ENCODE measurements at regions not wholly inside any gene's neighbourhood (a gene's known extent, or its start where the extent isn't known, plus 50 kb on each side); places are given as distances from the start of the nearest gene placed in this dataset.

DNA sequence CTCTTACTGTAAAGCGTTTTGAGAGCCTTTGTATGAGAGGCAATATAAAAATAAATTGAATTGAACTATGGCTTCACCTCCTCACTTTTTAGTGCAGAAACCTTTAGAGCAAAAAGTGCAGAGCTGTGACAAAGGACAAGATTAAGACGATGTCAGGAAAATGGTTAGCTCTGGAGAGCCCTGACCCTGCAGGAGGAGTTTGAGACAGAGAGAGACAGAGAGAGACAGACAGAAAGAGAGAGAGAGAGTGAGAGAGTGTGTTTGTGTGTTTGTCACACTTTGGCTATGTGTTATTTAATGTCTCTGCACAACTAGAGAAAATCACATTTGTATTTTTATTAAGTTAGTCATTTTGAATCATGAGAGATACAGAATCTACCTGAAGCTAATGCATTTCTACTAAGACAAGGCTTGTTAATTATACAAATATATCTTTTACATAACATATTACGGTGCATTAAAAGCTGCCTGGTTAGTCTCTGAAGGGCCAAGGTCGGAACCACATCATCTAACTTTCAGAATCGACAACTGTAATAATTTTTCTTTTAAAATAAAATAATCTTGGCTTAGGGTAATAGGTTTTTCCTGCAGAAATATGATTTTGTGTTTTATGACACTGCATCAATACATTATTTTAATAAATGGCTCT is 423.5 kb upstream of the ZEB2 start:
- DNase-seq, result no peak
- H3K27ac ChIP-seq, result no peak overlapping the region
- no peak overlapping the region for H3K4me3 ChIP-seq
- intact Hi-C loops (cut with DNase I), result no loop called here
- no peaks in the 10 kb centered on the region for H3K9me3 ChIP-seq
- no peaks in the 10 kb centered on the region for H3K36me3 ChIP-seq
- TF ChIP-seq, protein P1, sequence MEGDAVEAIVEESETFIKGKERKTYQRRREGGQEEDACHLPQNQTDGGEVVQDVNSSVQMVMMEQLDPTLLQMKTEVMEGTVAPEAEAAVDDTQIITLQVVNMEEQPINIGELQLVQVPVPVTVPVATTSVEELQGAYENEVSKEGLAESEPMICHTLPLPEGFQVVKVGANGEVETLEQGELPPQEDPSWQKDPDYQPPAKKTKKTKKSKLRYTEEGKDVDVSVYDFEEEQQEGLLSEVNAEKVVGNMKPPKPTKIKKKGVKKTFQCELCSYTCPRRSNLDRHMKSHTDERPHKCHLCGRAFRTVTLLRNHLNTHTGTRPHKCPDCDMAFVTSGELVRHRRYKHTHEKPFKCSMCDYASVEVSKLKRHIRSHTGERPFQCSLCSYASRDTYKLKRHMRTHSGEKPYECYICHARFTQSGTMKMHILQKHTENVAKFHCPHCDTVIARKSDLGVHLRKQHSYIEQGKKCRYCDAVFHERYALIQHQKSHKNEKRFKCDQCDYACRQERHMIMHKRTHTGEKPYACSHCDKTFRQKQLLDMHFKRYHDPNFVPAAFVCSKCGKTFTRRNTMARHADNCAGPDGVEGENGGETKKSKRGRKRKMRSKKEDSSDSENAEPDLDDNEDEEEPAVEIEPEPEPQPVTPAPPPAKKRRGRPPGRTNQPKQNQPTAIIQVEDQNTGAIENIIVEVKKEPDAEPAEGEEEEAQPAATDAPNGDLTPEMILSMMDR (IDR thresholded peaks at IDR 0.05), result no peak
- peaks cover 0 to 3% of the 10 kb centered on the region in 2 donors for H3K4me1 ChIP-seq
- H3K27me3 ChIP-seq, result no peaks in the 10 kb centered on the region
- ATAC-seq, result no peak

DNA sequence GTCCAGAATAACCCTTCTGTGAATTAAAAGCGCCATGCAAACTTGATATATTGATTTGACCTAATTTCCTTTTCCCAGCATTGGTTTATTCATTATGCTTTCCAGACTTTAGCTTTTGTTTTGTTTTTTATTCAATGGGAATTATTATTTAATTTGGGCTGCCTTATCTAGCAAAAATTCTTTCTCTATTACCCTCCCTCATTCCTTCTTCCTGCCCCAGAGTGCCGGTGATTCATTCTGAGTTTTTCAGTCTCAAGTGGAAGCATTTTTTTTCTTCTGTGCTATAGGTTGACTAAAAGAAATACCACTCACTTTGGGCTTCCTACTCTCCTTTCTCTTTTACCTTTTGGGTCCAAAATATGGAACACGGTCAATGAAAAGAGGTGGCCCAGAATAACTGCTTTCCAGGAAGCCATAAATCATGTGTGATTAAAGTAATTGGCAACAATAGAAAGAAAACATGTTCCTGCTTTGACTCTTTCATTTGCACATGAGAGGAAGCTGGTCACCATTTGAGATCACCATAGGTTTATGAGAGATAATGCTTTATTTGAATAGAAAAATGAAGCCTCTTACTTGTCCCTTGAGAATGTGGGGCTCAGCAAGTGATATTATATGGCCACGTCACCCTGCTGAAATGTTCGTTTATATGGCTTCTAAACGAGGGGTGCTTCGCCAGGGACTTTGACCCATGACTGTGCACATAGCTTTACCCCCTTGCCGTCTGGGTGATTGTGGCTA is 422.8 kb upstream of the ZEB2 start:
- H3K36me3 ChIP-seq, result no peaks in the 10 kb centered on the region
- intact Hi-C loops (cut with DNase I), result no loop called here
- ATAC-seq, result peak; percentile 50
- no peak for DNase-seq
- H3K27ac ChIP-seq, result no peak overlapping the region
- H3K4me1 ChIP-seq, result peaks cover 0 to 8% of the 10 kb centered on the region in 2 donors
- H3K27me3 ChIP-seq, result no peaks in the 10 kb centered on the region
- H3K9me3 ChIP-seq, result no peaks in the 10 kb centered on the region
- TF ChIP-seq, protein P1 (IDR thresholded peaks at IDR 0.05), result no peak
- H3K4me3 ChIP-seq, result no peak overlapping the region

- Histone ChIP-seq H3K27ac (no peak overlapping the region), H3K4me3 (no peak overlapping the region), H3K27me3 (no peaks in the 10 kb centered on the region), H3K4me1 (peaks cover 0 to 8% of the 10 kb centered on the region in 2 donors), H3K36me3 (no peaks in the 10 kb centered on the region), H3K9me3 (no peaks in the 10 kb centered on the region)
- ATAC-seq (no peak), DNase-seq (no peak)
- intact Hi-C loops (cut with DNase I), result no loop called here
- TF ChIP-seq, protein P1 (IDR thresholded peaks at IDR 0.05), result no peak
Measured at GRCh38 chr2:144941743-144942488, 422.0 kb upstream of the ZEB2 start.

DNA sequence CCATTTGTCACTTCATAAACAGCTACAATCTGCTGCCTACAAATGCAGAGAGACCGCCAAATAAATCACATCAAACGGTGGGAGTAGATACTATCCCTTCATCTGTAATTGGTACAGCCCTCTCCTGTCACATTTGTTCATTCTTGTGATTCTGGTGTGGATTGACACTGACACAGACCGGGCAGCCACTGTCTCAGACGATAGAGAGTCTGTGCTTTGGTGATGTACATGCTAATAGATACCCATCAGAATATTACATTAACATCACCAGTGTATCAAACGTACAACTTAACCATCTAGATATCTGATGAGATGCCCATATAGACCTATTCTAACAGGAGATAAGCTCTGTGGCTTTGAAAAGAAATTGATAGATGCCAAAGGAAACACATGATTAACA is 419.7 kb upstream of the ZEB2 start:
- ATAC-seq (no peak), DNase-seq (no peak)
- intact Hi-C loops (cut with DNase I), result no loop called here
- H3K4me1 ChIP-seq, result peaks cover 0 to 8% of the 10 kb centered on the region in 2 donors
- H3K27me3 ChIP-seq, result no peaks in the 10 kb centered on the region
- no peak overlapping the region for H3K4me3 ChIP-seq
- no peaks in the 10 kb centered on the region for H3K36me3 ChIP-seq
- TF ChIP-seq, protein P1 (IDR thresholded peaks at IDR 0.05), result no peak
- no peak overlapping the region for H3K27ac ChIP-seq
- no peaks in the 10 kb centered on the region for H3K9me3 ChIP-seq

Data from left lung (tissue), 4 donors.